HG03457 (cell line): ENCODE measurements at regions not wholly inside any gene's neighbourhood (a gene's known extent, or its start where the extent isn't known, plus 50 kb on each side); places are given as distances from the start of the nearest gene placed in this dataset.

Source experiments
- ATAC-seq: cut with Tn5 transposase; IDR thresholded peaks from one replicate; pipeline ENCODE4 v1.9.1; 2021; ENCODE audit warnings: moderate number of reproducible peaks; ENCODE audit not compliant: unreplicated experiment

- no peak for ATAC-seq
Observed at GRCh38 chr14:31964490-31964889, 112.6 kb upstream of the ARHGAP5 start.

DNA sequence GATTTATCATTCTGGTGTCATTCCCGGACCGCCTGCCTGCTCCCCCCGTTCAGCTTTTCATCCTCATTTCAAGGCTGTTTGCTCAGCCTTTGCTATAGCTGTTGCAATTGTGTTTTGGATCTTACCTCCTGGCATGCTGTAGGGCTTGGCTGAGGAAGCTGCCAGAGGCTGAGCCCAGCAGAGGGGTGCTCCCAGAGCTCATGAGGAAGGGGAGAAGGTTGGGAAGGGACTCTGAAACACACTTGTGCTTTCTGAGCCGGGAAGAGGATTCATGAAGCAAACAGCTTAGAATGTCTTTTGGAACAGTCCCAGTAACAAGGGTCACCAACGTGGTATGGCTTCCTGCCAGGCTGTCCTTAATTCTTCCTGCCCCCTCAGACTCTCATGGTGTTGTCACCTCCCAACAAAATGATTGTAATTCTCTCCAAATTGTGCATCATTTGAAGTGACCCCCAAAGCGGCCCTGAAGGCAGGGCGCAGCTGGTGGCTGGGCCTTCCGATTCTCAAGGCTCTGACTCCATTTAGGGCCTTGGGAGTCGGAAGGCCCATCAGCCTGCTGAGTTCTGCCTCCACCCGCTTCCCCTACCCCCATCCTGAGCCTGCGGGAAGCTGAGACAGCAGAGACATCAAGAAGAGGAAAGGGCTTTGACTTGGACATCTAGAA, 111.9 kb upstream of the ARHGAP5 start:
- ATAC-seq, result no peak

DNA sequence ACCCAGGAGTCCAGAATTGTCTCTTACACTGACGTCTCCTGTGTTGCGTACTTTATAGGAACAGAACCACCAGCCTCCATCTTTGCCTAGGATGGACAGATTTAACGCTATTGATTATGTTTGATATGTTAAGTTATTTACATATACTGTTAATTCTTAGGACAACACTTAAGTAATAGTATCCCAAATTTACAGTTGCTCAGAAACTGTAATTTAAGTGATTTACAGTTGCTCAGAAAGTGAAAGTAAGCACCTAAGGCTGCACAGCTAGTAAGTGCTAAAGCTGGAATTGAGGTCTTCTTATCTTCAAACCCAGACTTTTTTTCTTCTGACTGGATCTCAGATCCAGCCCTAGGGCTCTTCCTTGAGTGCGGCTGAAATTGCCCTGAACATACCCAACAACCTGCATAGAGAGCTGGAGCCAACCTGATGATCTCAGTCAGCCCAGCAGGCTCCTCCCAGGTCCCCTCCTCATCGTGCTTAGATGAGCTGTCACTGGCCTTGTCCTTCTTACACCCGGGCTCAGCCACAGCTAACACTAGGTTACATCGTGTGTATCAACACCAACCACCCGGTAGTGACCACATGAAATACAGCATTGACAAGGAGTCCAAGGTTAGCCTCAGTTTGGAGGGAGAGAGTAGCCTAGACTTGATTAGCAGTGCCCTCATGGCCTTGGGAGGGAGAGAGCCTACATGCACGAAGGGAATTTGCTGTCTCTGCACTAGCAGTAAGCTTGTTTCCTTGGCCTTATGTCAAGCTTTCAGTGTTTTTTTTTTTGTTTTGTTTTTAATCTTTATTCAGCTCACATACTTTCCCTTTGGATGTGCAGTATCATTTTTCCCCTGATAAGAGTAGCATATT, 111.1 kb upstream of the ARHGAP5 start:
- ATAC-seq, result no peak

DNA sequence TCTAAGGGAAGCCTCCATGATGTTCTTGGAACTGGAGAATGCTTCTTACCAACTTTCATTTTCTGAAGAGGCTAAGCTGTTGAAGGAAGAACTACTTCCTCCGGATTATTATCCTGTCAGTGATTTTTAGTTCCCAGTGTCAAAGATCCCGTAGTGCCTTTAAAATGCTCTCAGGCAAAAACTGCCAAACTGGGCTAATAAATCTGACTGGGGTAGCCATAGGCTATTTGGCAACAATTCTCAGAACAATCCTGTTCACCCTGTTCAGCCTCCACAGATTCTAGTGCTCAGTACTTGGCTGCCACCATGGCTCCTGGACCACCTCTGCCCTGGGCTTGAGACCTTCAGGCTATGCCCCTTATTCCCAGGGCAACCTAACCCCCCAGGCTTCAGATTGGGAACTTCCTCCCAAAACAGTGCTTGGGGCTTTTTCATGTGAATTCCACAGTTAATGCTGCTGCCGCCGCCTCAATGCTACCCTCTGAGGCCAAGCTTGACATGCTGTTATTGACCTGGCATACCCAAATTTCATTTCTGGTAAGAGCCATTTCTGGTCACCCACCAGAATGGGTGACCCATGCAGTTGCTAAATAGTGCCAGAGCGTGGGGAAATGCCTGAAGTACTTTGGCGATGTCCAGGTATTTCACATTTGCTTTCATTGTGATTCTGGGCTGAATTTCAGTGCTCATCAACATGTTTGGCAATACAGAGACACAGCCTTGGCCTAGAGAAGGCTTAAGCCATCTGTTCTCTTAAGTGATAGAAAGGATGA, 110.0 kb upstream of the ARHGAP5 start:
- no peak for ATAC-seq

DNA sequence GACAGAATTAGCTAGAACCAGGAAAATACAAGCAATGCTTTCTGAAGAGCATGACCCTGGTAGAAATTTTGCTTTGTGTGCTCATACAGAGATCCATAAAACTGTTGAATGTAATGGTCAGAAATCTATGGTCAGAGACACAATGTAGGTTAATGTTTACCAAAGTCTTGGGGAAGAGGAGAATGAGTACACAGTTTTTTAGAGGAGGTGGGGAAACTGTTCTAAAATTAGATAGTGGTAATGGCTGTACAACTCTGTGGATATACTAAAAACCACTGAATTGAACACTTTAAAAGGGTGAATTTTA, 109.5 kb upstream of the ARHGAP5 start:
- no peak for ATAC-seq

DNA sequence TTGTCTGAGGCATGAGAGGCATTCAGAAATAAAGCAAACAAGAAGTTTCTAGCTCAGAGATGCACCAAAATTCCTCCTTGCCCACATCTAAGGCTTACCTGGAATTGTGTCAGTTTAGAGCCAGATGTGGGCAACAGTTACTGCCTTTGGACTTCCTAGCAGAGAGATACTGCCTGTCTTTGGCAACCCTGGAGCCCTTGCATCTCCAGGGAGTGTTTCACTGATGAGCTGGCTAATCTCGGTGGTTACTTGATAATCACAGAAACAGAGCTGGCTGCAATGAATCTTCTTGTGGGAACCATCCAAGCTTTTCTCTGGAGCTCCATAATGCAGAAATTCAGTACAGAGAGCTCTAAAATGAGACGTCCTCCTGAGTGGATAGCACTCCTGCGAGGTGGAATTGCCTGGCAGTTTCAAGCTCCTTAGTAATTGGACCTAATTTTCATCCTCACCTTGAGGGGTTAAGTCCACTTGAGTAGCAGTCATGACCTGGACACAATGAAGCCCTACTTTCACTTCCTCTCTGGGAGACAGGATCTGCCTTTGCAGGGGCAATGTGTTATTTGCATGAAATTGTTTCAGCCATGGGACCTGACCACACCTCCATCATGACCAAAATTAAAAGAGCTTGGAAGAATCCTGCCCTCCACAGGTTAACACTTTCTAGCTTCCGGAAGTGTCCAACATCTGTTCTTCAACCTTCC, 108.8 kb upstream of the ARHGAP5 start:
- ATAC-seq, result no peak

GRCh38 chr14:31968956-31969698, 108.0 kb upstream of the ARHGAP5 start:
- no peak for ATAC-seq

- no peak for ATAC-seq
Observed at GRCh38 chr14:31969699-31970240, 107.3 kb upstream of the ARHGAP5 start.

DNA sequence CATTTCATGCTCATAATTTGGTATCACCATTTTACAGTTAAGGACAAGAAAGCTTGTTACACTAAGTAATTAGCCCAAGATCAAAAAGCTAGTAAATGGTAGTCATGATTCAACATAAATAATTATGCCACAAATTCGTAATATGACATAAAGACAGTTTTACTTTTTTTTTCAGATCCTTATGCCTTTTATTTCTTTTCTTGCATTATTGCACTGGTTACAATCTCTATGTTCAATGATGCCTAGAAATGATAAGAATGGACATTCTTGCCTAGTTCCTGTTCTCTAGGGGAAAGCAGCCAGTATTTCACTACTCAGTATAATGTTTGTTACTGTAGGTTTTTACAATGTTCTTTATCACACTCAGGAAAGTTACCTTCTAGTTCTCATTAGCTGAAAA, 106.4 kb upstream of the ARHGAP5 start:
- ATAC-seq, result no peak

DNA sequence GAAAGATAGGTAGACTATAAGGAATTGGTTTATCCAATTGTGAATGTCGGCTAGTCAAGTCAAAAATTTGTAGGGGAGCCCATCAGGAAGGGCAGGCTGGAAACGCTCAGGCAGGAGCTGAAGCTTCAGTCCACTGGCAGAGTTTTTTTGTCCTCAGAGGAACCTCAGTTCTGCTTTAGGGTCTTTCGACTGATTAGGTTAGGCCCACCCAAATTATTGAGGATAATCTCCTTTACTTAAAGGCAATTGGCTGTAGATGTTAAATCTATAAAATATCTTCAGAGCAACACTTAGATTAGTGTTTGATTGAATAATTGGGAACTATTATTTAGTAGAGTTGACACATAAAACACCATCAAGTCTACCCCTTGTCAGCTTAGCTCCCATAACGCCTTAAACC, 105.5 kb upstream of the ARHGAP5 start:
- no peak for ATAC-seq

- ATAC-seq, result no peak
Observed at GRCh38 chr14:31977001-31977556, 100.0 kb upstream of the ARHGAP5 start.

DNA sequence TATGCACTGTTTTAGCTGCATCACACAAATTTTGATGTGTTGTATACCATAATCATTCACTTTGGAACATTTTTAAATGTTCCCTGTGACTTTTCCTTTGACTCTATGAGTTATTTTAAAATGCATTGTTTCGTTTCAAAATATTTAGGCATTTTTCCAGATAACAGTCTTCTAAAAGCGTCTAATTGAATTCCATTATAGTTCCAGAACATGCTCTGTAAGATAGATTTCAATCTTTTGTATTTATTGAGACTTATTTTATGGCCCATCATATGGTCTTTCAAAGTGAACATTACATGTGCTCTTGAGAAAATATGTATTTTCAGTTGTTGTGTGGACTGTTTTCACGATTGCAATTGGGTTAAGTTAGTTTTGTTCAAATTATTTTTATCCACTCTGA, 98.7 kb upstream of the ARHGAP5 start:
- ATAC-seq, result no peak

DNA sequence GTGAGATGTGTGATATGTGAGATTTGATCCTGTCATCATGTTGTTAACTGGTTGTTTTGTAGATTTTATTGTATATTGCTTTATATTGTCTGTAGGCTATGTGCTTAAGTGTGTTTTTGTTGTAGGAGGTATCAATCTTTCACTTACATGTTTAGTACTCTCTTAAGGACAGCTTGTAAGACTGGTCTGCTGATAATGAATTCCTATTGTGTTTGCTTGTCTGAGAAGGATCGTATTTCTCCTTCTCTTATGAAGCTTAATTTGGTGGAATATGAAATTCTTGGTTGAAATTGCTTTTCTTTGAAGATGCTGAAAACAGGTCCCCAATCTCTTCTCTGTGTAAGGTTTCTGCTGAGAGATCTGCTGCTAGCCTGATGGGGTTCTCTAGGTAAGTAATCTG, 94.5 kb upstream of the ARHGAP5 start:
- ATAC-seq, result no peak

- ATAC-seq, result no peak
Observed at GRCh38 chr14:31986405-31986804, 90.7 kb upstream of the ARHGAP5 start.

GRCh38 chr14:31987721-31988120, 89.4 kb upstream of the ARHGAP5 start:
- no peak for ATAC-seq

GRCh38 chr14:31988244-31988643, 88.9 kb upstream of the ARHGAP5 start:
- ATAC-seq, result no peak

GRCh38 chr14:31990183-31990857, 86.8 kb upstream of the ARHGAP5 start:
- no peak for ATAC-seq

- no peak for ATAC-seq
Observed at GRCh38 chr14:31990926-31991572, 86.1 kb upstream of the ARHGAP5 start.

DNA sequence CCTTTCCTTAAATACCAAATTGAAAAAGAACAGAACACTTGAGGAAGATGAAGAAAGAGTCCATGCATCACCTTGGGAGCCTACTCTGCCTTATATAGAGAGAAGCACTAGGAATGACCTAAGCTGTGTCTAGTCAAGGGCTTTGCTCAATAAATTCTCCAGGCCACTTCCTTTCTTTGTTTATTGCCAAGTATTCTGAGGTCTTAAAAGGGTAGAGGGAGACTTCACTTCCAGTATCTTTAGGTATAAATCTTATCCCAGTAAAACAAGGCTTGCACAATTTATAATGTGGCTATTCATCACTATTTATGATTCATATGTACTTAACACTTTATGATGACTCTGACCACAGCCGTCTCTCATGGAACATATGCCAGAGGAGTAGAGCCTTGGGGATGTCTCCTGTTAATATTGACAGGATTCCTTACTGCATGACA, 85.1 kb upstream of the ARHGAP5 start:
- ATAC-seq, result no peak
